GM23338 (cell line): ENCODE measurements at regions not wholly inside any gene's neighbourhood (a gene's known extent, or its start where the extent isn't known, plus 50 kb on each side); places are given as distances from the start of the nearest gene placed in this dataset.

Experiments used
- CREB1 ChIP-seq: fragments of 250-450 bp; sonication (Bioruptor Pico); IDR thresholded peaks from 2 replicates; pipeline ENCODE4 v1.5.0; 2020; ENCODE audit warnings: low read depth, mild to moderate bottlenecking, moderate library complexity
- CTCF ChIP-seq, 2 experiments: fragments of 200-600 bp in 1 of 2; sonication (generic) in 1 of 2; conservative IDR thresholded peaks; 2 replicates each; pipeline versions ENCODE4 v1.5.1 to v1.6.1; 2016 to 2017; ENCODE audit warnings: antibody characterized with exemption in 2 of 2, low read depth in 2 of 2, mild to moderate bottlenecking in 2 of 2, moderate library complexity in 1 of 2
- EZH2 ChIP-seq: fragments of 200-600 bp; sonication (generic); IDR thresholded peaks from one replicate; pipeline ENCODE4 v1.8.0; 2017; ENCODE audit warnings: antibody characterized with exemption, mild to moderate bottlenecking, low read depth; ENCODE audit not compliant: unreplicated experiment
- EZH2phosphoT487 ChIP-seq: fragments of 200-600 bp; sonication (generic); IDR thresholded peaks from one replicate; pipeline ENCODE4 v1.8.1; 2018; ENCODE audit warnings: antibody characterized with exemption; ENCODE audit not compliant: unreplicated experiment
- JUNB ChIP-seq: IDR thresholded peaks from one replicate; pipeline ENCODE4 v1.6.1; 2016; ENCODE audit warnings: antibody characterized with exemption; ENCODE audit not compliant: unreplicated experiment
- POLR2AphosphoS5 ChIP-seq: IDR thresholded peaks from 2 replicates; pipeline ENCODE4 v1.6.1; 2016; ENCODE audit warnings: antibody characterized with exemption, low read depth
- REST ChIP-seq: IDR thresholded peaks from one replicate; pipeline ENCODE4 v1.6.1; 2018; ENCODE audit warnings: antibody characterized with exemption; ENCODE audit not compliant: unreplicated experiment
- ZNF114 ChIP-seq: fragments of 250-450 bp; sonication (Bioruptor Pico); IDR thresholded peaks from 2 replicates; pipeline ENCODE4 v1.5.0; 2020; ENCODE audit warnings: mild to moderate bottlenecking, moderate library complexity
- ZNF331 ChIP-seq: fragments of 250-450 bp; sonication (Bioruptor Pico); IDR thresholded peaks from 2 replicates; pipeline ENCODE4 v1.5.0; 2020; ENCODE audit warnings: low read depth, mild to moderate bottlenecking, moderate library complexity
- TF ChIP-seq, protein P1 (sequence below): fragments of 250-450 bp; sonication (Bioruptor Pico); IDR thresholded peaks from 2 replicates; pipeline ENCODE4 v1.5.0; 2020; ENCODE audit warnings: mild to moderate bottlenecking, moderate library complexity

- no peak for TF ChIP-seq CTCF (conservative IDR thresholded peaks at IDR 0.05; ENCODE audit: low read depth in 2 of 2)
- TF ChIP-seq POLR2AphosphoS5 = no peak
- no peak for TF ChIP-seq EZH2
- TF ChIP-seq EZH2phosphoT487 = no peak
- TF ChIP-seq ZNF114 (CRISPR knock-in tag) = no peak
- no peak for TF ChIP-seq JUNB
- TF ChIP-seq REST = no peak
- TF ChIP-seq CREB1 = no peak
- TF ChIP-seq, protein P1, sequence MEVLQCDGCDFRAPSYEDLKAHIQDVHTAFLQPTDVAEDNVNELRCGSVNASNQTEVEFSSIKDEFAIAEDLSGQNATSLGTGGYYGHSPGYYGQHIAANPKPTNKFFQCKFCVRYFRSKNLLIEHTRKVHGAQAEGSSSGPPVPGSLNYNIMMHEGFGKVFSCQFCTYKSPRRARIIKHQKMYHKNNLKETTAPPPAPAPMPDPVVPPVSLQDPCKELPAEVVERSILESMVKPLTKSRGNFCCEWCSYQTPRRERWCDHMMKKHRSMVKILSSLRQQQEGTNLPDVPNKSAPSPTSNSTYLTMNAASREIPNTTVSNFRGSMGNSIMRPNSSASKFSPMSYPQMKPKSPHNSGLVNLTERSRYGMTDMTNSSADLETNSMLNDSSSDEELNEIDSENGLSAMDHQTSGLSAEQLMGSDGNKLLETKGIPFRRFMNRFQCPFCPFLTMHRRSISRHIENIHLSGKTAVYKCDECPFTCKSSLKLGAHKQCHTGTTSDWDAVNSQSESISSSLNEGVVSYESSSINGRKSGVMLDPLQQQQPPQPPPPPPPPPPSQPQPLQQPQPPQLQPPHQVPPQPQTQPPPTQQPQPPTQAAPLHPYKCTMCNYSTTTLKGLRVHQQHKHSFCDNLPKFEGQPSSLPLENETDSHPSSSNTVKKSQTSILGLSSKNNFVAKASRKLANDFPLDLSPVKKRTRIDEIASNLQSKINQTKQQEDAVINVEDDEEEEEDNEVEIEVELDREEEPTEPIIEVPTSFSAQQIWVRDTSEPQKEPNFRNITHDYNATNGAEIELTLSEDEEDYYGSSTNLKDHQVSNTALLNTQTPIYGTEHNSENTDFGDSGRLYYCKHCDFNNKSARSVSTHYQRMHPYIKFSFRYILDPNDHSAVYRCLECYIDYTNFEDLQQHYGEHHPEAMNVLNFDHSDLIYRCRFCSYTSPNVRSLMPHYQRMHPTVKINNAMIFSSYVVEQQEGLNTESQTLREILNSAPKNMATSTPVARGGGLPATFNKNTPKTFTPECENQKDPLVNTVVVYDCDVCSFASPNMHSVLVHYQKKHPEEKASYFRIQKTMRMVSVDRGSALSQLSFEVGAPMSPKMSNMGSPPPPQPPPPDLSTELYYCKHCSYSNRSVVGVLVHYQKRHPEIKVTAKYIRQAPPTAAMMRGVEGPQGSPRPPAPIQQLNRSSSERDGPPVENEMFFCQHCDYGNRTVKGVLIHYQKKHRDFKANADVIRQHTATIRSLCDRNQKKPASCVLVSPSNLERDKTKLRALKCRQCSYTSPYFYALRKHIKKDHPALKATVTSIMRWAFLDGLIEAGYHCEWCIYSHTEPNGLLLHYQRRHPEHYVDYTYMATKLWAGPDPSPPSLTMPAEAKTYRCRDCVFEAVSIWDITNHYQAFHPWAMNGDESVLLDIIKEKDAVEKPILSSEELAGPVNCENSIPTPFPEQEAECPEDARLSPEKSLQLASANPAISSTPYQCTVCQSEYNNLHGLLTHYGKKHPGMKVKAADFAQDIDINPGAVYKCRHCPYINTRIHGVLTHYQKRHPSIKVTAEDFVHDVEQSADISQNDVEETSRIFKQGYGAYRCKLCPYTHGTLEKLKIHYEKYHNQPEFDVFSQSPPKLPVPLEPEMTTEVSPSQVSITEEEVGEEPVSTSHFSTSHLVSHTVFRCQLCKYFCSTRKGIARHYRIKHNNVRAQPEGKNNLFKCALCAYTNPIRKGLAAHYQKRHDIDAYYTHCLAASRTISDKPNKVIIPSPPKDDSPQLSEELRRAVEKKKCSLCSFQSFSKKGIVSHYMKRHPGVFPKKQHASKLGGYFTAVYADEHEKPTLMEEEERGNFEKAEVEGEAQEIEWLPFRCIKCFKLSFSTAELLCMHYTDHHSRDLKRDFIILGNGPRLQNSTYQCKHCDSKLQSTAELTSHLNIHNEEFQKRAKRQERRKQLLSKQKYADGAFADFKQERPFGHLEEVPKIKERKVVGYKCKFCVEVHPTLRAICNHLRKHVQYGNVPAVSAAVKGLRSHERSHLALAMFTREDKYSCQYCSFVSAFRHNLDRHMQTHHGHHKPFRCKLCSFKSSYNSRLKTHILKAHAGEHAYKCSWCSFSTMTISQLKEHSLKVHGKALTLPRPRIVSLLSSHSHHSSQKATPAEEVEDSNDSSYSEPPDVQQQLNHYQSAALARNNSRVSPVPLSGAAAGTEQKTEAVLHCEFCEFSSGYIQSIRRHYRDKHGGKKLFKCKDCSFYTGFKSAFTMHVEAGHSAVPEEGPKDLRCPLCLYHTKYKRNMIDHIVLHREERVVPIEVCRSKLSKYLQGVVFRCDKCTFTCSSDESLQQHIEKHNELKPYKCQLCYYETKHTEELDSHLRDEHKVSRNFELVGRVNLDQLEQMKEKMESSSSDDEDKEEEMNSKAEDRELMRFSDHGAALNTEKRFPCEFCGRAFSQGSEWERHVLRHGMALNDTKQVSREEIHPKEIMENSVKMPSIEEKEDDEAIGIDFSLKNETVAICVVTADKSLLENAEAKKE (CRISPR knock-in tag) = no peak
- TF ChIP-seq ZNF331 (CRISPR knock-in tag) = no peak
These were observed 187.7 kb upstream of the DCN start for GRCh38 chr12:91370086-91370868.
